ENCODE measurements at regions not wholly inside any gene's neighbourhood (a gene's known extent, or its start where the extent isn't known, plus 50 kb on each side); places are given as distances from the start of the nearest gene placed in this dataset.

DNA sequence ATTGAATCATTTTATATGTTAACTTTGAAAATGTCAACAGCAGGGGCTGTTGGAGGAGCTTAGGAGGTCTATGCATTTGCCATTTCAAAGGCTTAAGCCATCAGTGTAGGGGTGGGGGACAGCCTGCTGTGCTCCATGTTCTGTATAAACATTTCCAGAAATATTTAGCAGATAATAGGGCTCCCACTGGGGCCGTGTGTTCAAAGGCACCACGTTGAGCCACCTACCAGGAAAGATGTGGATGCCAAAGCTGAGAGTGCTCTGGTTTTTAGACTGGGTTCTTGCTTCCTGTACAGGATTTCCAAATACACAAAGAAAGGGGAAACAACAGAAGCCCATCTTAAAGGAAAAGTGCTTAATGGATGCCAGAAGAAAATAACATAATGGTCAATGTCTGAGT, 219.5 kb downstream of the CENPC start:
- TF ChIP-seq MYC (IDR thresholded peaks at IDR 0.05; ENCODE audit: low read depth, low read length) = no peak
- no peak for TF ChIP-seq JUN (IDR thresholded peaks at IDR 0.05; ENCODE audit: borderline replicate concordance, insufficient read depth, insufficient read length, low read depth)

Data from endothelial cell of umbilical vein (primary cell).